HUES64 (cell line): ENCODE measurements at regions not wholly inside any gene's neighbourhood (a gene's known extent, or its start where the extent isn't known, plus 50 kb on each side); places are given as distances from the start of the nearest gene placed in this dataset.

Source experiments
- H3K27ac ChIP-seq: 2 replicates; pipeline ENCODE4 v1.7.0; 2013; ENCODE audit warnings: low read depth, low read length, inconsistent platforms
- H3K27me3 ChIP-seq: 2 replicates; pipeline ENCODE4 v1.6.1; 2013; ENCODE audit warnings: mild to moderate bottlenecking, low read length; ENCODE audit not compliant: insufficient read depth
- H3K36me3 ChIP-seq: 2 replicates; pipeline ENCODE4 v1.6.1; 2013; ENCODE audit warnings: mild to moderate bottlenecking, low read length; ENCODE audit not compliant: insufficient read depth
- H3K4me1 ChIP-seq: 2 replicates; pipeline ENCODE4 v1.6.1; 2013; ENCODE audit warnings: mild to moderate bottlenecking, low read length, moderate library complexity; ENCODE audit not compliant: insufficient read depth
- H3K4me3 ChIP-seq: 2 replicates; pipeline ENCODE4 v1.5.1; 2013; ENCODE audit warnings: mild to moderate bottlenecking, low read length, moderate library complexity
- H3K9ac ChIP-seq: 2 replicates; pipeline ENCODE4 v1.6.1; 2013; ENCODE audit warnings: mild to moderate bottlenecking, low read depth, low read length
- H3K9me3 ChIP-seq: 2 replicates; pipeline ENCODE4 v1.6.1; 2013; ENCODE audit warnings: low read depth, low read length; ENCODE audit not compliant: insufficient read depth
- WGBS: fragments of 150-250, 120-280 bp; methylation state at CpG from one replicate; pipeline ENCODE4 v1.1.7; 2013; ENCODE audit warnings: missing lambda C conversion rate; 5-methylcytosine and 5-hydroxymethylcytosine counted together

GRCh38 chrX:69025802-69026301 is 139.4 kb downstream of the PJA1 start:
- no peak overlapping the region for H3K9ac ChIP-seq

GRCh38 chrX:69024931-69025330 is 140.3 kb downstream of the PJA1 start:
- no peaks in the 10 kb centered on the region for H3K9me3 ChIP-seq
- no peaks in the 10 kb centered on the region for H3K27me3 ChIP-seq
- WGBS = 75% methylated on average over 4 of the region's 4 CpGs
- no peak overlapping the region for H3K4me3 ChIP-seq
- peaks cover 10% of the 10 kb centered on the region; the same call in 1 of the 2 replicates for H3K4me1 ChIP-seq
- H3K36me3 ChIP-seq = no peaks in the 10 kb centered on the region
- H3K27ac ChIP-seq = no peak overlapping the region
- H3K9ac ChIP-seq = no peak overlapping the region

More at GRCh38 chrX:69025802-69026301, 139.4 kb downstream of the PJA1 start:
- Histone ChIP-seq H3K9me3 (no peaks in the 10 kb centered on the region), H3K27ac (no peak overlapping the region), H3K27me3 (no peaks in the 10 kb centered on the region), H3K4me1 (peaks cover 14% of the 10 kb centered on the region; the same call in 1 of the 2 replicates), H3K4me3 (no peak overlapping the region), H3K36me3 (no peaks in the 10 kb centered on the region)
- WGBS = 91% methylated on average over 4 of the region's 4 CpGs

GRCh38 chrX:69024161-69024736 is 141.0 kb downstream of the PJA1 start:
- Histone ChIP-seq H3K36me3 (no peaks in the 10 kb centered on the region), H3K9me3 (no peaks in the 10 kb centered on the region), H3K4me1 (0 out of 2 replicates have a peak, but pooled peaks cover 4% of the 10 kb centered on the region), H3K27ac (no peak overlapping the region), H3K27me3 (no peaks in the 10 kb centered on the region), H3K9ac (no peak overlapping the region), H3K4me3 (no peak overlapping the region)
- WGBS = 88% methylated on average over 10 of the region's 10 CpGs

- Histone ChIP-seq H3K27ac (no peak overlapping the region), H3K9ac (no peak overlapping the region), H3K27me3 (no peaks in the 10 kb centered on the region), H3K4me1 (0 out of 2 replicates have a peak, but pooled peaks cover 4% of the 10 kb centered on the region), H3K4me3 (no peak overlapping the region), H3K36me3 (no peaks in the 10 kb centered on the region), H3K9me3 (no peaks in the 10 kb centered on the region)
Observed at GRCh38 chrX:69022430-69022829, 142.8 kb downstream of the PJA1 start.

GRCh38 chrX:69021141-69021960 is 143.9 kb downstream of the PJA1 start:
- no peak overlapping the region for H3K27ac ChIP-seq
- 58% methylated on average over 10 of the region's 10 CpGs for whole genome bisulfite sequencing
- no peaks in the 10 kb centered on the region for H3K27me3 ChIP-seq
- H3K9me3 ChIP-seq = no peaks in the 10 kb centered on the region
- H3K4me1 ChIP-seq = 0 out of 2 replicates have a peak, but pooled peaks cover 4% of the 10 kb centered on the region
- no peak overlapping the region for H3K4me3 ChIP-seq
- no peak overlapping the region for H3K9ac ChIP-seq
- no peaks in the 10 kb centered on the region for H3K36me3 ChIP-seq

- no peak overlapping the region for H3K9ac ChIP-seq
- 0 out of 2 replicates have a peak, but pooled peaks cover 4% of the 10 kb centered on the region for H3K4me1 ChIP-seq
- WGBS = 91% methylated on average over 3 of the region's 3 CpGs
- no peaks in the 10 kb centered on the region for H3K36me3 ChIP-seq
- H3K9me3 ChIP-seq = no peaks in the 10 kb centered on the region
- H3K27me3 ChIP-seq = no peaks in the 10 kb centered on the region
- H3K4me3 ChIP-seq = no peak overlapping the region
- H3K27ac ChIP-seq = no peak overlapping the region
Observed at GRCh38 chrX:69020316-69020715, 144.9 kb downstream of the PJA1 start.

GRCh38 chrX:69019073-69019890 is 146.0 kb downstream of the PJA1 start:
- H3K36me3 ChIP-seq = no peaks in the 10 kb centered on the region
- 0 out of 2 replicates have a peak, but pooled peaks cover 4% of the 10 kb centered on the region for H3K4me1 ChIP-seq
- no peaks in the 10 kb centered on the region for H3K27me3 ChIP-seq
- 94% methylated on average over 2 of the region's 2 CpGs for WGBS
- H3K4me3 ChIP-seq = no peak overlapping the region
- H3K9me3 ChIP-seq = no peaks in the 10 kb centered on the region
- no peak overlapping the region for H3K27ac ChIP-seq
- H3K9ac ChIP-seq = no peak overlapping the region

GRCh38 chrX:69018416-69019072 is 146.7 kb downstream of the PJA1 start:
- Histone ChIP-seq H3K4me1 (0 out of 2 replicates have a peak, but pooled peaks cover 4% of the 10 kb centered on the region), H3K4me3 (no peak overlapping the region), H3K9ac (no peak overlapping the region), H3K36me3 (no peaks in the 10 kb centered on the region), H3K9me3 (no peaks in the 10 kb centered on the region), H3K27ac (no peak overlapping the region), H3K27me3 (no peaks in the 10 kb centered on the region)
- 95% methylated on average over 8 of the region's 8 CpGs for WGBS

- H3K4me3 ChIP-seq = no peak overlapping the region
- 75% methylated on average over 8 of the region's 11 CpGs for WGBS
- H3K4me1 ChIP-seq = 0 out of 2 replicates have a peak, but pooled peaks cover 4% of the 10 kb centered on the region
- H3K9ac ChIP-seq = no peak overlapping the region
- H3K27ac ChIP-seq = no peak overlapping the region
- H3K36me3 ChIP-seq = no peaks in the 10 kb centered on the region
- H3K9me3 ChIP-seq = no peaks in the 10 kb centered on the region
- no peaks in the 10 kb centered on the region for H3K27me3 ChIP-seq
Observed at GRCh38 chrX:69016293-69016941, 148.8 kb downstream of the PJA1 start.

- no peak overlapping the region for H3K27ac ChIP-seq
- H3K27me3 ChIP-seq = no peaks in the 10 kb centered on the region
- 86% methylated on average over 6 of the region's 10 CpGs for WGBS
- H3K9me3 ChIP-seq = no peaks in the 10 kb centered on the region
- no peak overlapping the region for H3K9ac ChIP-seq
- H3K4me3 ChIP-seq = no peak overlapping the region
- no peaks in the 10 kb centered on the region for H3K4me1 ChIP-seq
- H3K36me3 ChIP-seq = no peaks in the 10 kb centered on the region
Observed at GRCh38 chrX:69015564-69016292, 149.5 kb downstream of the PJA1 start.
